ENCODE measurements at regions not wholly inside any gene's neighbourhood (a gene's known extent, or its start where the extent isn't known, plus 50 kb on each side); places are given as distances from the start of the nearest gene placed in this dataset.
A peak's percentile ranks its signal among the peaks of the same experiment; 100 is the strongest.
"Not testable (repeated sequence)": the region's sequence is repeated elsewhere in the genome, so short reads cannot be mapped to it uniquely, and the experiment has no call there.

GRCh38 chr7:12494687-12495024 is 75.9 kb upstream of the SCIN start:
- no peak overlapping the region for H3K4me3 ChIP-seq (ENCODE audit: low read depth, low read length)

GRCh38 chr7:12496901-12497674 is 73.4 kb upstream of the SCIN start:
- FAIRE-seq; H3K27me3 ChIP-seq (ENCODE audit: control insufficient read depth, insufficient read depth, low read length); H3K36me3 ChIP-seq (ENCODE audit: control insufficient read depth, insufficient read depth, low read length); H3K4me3 ChIP-seq (ENCODE audit: low read depth, low read length): not testable (repeated sequence)
- peak; percentile 41 for DNase-seq (ENCODE audit: low read depth)
- TF ChIP-seq CTCF (IDR thresholded peaks at IDR 0.05; ENCODE audit: insufficient read depth, low read length, severe bottlenecking): peak; percentile 3

More at GRCh38 chr7:12494687-12495024, 75.9 kb upstream of the SCIN start:
- Histone ChIP-seq H3K27me3 (ENCODE audit: control insufficient read depth, insufficient read depth, low read length) (no peaks in the 10 kb centered on the region), H3K36me3 (ENCODE audit: control insufficient read depth, insufficient read depth, low read length) (no peaks in the 10 kb centered on the region)
- FAIRE-seq (no peak), DNase-seq (ENCODE audit: low read depth) (no peak)
- TF ChIP-seq CTCF (IDR thresholded peaks at IDR 0.05; ENCODE audit: insufficient read depth, low read length, severe bottlenecking): peak; percentile 8

GRCh38 chr7:12504149-12504548 is 66.4 kb upstream of the SCIN start:
- FAIRE-seq: no peak
- no peak overlapping the region for H3K4me3 ChIP-seq (ENCODE audit: low read depth, low read length)
- H3K27me3 ChIP-seq (ENCODE audit: control insufficient read depth, insufficient read depth, low read length): no peaks in the 10 kb centered on the region
- no peak for TF ChIP-seq CTCF (IDR thresholded peaks at IDR 0.05; ENCODE audit: insufficient read depth, low read length, severe bottlenecking)
- no peaks in the 10 kb centered on the region for H3K36me3 ChIP-seq (ENCODE audit: control insufficient read depth, insufficient read depth, low read length)
- DNase-seq (ENCODE audit: low read depth): no peak

GRCh38 chr7:12508005-12508404 is 62.5 kb upstream of the SCIN start:
- Histone ChIP-seq H3K4me3 (ENCODE audit: low read depth, low read length) (no peak overlapping the region), H3K27me3 (ENCODE audit: control insufficient read depth, insufficient read depth, low read length) (no peaks in the 10 kb centered on the region), H3K36me3 (ENCODE audit: control insufficient read depth, insufficient read depth, low read length) (no peaks in the 10 kb centered on the region)
- DNase-seq (ENCODE audit: low read depth): no peak
- TF ChIP-seq CTCF (IDR thresholded peaks at IDR 0.05; ENCODE audit: insufficient read depth, low read length, severe bottlenecking): no peak
- FAIRE-seq: no peak

- no peaks in the 10 kb centered on the region for H3K27me3 ChIP-seq (ENCODE audit: control insufficient read depth, insufficient read depth, low read length)
- TF ChIP-seq CTCF (IDR thresholded peaks at IDR 0.05; ENCODE audit: insufficient read depth, low read length, severe bottlenecking): no peak
- H3K4me3 ChIP-seq (ENCODE audit: low read depth, low read length): no peak overlapping the region
- no peaks in the 10 kb centered on the region for H3K36me3 ChIP-seq (ENCODE audit: control insufficient read depth, insufficient read depth, low read length)
- DNase-seq (ENCODE audit: low read depth) (no peak), FAIRE-seq (no peak)
Observed at GRCh38 chr7:12508554-12508953, 62.0 kb upstream of the SCIN start.

GRCh38 chr7:12517451-12517850 is 53.1 kb upstream of the SCIN start:
- no peak for DNase-seq (ENCODE audit: low read depth)
- Histone ChIP-seq H3K27me3 (ENCODE audit: control insufficient read depth, insufficient read depth, low read length) (no peaks in the 10 kb centered on the region), H3K4me3 (ENCODE audit: low read depth, low read length) (no peak overlapping the region), H3K36me3 (ENCODE audit: control insufficient read depth, insufficient read depth, low read length) (no peaks in the 10 kb centered on the region)
- no peak for TF ChIP-seq CTCF (IDR thresholded peaks at IDR 0.05; ENCODE audit: insufficient read depth, low read length, severe bottlenecking)
- FAIRE-seq: no peak
